ENCODE measurements at regions not wholly inside any gene's neighbourhood (a gene's known extent, or its start where the extent isn't known, plus 50 kb on each side); places are given as distances from the start of the nearest gene placed in this dataset.

DNA sequence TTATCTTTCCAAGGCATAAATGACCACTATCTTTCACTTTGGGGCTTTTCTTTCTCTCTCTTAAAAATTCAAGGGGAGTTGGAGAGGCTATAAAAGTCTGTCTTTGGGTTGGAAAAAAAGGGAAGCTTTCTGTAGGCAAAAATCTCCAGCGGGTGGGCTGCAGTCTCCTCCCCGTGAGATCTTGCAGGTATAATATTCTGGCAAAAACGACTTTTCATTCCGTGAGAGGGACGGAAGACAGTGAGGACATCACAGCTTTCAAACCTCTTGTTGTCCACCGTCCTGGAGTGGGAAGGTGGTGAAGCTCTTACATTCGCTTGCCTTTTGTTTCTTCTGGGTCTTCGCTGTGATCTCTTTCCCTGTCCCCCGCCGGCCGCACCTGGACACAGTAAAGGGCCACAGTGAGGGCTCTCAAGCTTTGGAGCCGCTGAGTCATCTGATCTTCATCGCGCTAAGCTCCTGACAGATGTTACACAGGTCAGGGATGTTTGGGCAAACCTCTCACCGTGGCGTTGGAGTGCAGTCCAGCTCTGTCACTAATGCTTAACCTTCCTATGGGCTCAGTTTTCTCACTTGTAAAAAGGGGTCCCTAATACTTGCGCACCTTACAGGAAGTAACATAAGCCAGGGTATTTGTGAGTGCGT is 61.9 kb upstream of the MEGF10 start:
- Mint-ChIP-seq H3K36me3 (no peaks in the 10 kb centered on the region), H3K4me3 (peak overlapping the region; percentile 71), H3K27me3 (ENCODE audit: low read depth) (peaks cover 36% of the 10 kb centered on the region), H3K27ac (no peak overlapping the region), H3K4me1 (peaks cover 14% of the 10 kb centered on the region), H3K9me3 (0 out of 2 replicates have a peak, but pooled peaks cover 3% of the 10 kb centered on the region)
- POLR2A ChIA-PET, result interaction anchor here (0.8 kb wide), 1 partner anchor 29 kb away, joined by 3 read pairs; no protein-coding TSS in a partner anchor
- TF ChIP-seq JUN (CRISPR knock-in tag; IDR thresholded peaks at IDR 0.05) (no peak), NFYB (CRISPR knock-in tag; conservative IDR thresholded peaks at IDR 0.05; ENCODE audit: low read depth) (no peak), TEAD1 (CRISPR knock-in tag; IDR thresholded peaks at IDR 0.05) (no peak), ZNF219 (CRISPR knock-in tag; IDR thresholded peaks at IDR 0.05; ENCODE audit: borderline replicate concordance) (no peak), ATF3 (CRISPR knock-in tag; conservative IDR thresholded peaks at IDR 0.05) (no peak), SP1 (CRISPR knock-in tag; conservative IDR thresholded peaks at IDR 0.05) (no peak), IRF2 (CRISPR knock-in tag; IDR thresholded peaks at IDR 0.05; ENCODE audit: borderline replicate concordance, low read depth) (no peak), TCF7 (CRISPR knock-in tag; IDR thresholded peaks at IDR 0.05; ENCODE audit: low read depth) (no peak), CREB1 (CRISPR knock-in tag; IDR thresholded peaks at IDR 0.05) (no peak), ZNF263 (CRISPR knock-in tag; IDR thresholded peaks at IDR 0.05; ENCODE audit: low read depth) (no peak), ZBTB21 (CRISPR knock-in tag; IDR thresholded peaks at IDR 0.05; ENCODE audit: borderline replicate concordance) (no peak), EMX1 (CRISPR knock-in tag; IDR thresholded peaks at IDR 0.05) (no peak), ATF1 (CRISPR knock-in tag; IDR thresholded peaks at IDR 0.05) (no peak)
- TF ChIP-seq, protein P1, sequence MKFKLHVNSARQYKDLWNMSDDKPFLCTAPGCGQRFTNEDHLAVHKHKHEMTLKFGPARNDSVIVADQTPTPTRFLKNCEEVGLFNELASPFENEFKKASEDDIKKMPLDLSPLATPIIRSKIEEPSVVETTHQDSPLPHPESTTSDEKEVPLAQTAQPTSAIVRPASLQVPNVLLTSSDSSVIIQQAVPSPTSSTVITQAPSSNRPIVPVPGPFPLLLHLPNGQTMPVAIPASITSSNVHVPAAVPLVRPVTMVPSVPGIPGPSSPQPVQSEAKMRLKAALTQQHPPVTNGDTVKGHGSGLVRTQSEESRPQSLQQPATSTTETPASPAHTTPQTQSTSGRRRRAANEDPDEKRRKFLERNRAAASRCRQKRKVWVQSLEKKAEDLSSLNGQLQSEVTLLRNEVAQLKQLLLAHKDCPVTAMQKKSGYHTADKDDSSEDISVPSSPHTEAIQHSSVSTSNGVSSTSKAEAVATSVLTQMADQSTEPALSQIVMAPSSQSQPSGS (CRISPR knock-in tag; IDR thresholded peaks at IDR 0.05; ENCODE audit: borderline replicate concordance, low read depth), result no peak
- TF ChIP-seq, protein P2, sequence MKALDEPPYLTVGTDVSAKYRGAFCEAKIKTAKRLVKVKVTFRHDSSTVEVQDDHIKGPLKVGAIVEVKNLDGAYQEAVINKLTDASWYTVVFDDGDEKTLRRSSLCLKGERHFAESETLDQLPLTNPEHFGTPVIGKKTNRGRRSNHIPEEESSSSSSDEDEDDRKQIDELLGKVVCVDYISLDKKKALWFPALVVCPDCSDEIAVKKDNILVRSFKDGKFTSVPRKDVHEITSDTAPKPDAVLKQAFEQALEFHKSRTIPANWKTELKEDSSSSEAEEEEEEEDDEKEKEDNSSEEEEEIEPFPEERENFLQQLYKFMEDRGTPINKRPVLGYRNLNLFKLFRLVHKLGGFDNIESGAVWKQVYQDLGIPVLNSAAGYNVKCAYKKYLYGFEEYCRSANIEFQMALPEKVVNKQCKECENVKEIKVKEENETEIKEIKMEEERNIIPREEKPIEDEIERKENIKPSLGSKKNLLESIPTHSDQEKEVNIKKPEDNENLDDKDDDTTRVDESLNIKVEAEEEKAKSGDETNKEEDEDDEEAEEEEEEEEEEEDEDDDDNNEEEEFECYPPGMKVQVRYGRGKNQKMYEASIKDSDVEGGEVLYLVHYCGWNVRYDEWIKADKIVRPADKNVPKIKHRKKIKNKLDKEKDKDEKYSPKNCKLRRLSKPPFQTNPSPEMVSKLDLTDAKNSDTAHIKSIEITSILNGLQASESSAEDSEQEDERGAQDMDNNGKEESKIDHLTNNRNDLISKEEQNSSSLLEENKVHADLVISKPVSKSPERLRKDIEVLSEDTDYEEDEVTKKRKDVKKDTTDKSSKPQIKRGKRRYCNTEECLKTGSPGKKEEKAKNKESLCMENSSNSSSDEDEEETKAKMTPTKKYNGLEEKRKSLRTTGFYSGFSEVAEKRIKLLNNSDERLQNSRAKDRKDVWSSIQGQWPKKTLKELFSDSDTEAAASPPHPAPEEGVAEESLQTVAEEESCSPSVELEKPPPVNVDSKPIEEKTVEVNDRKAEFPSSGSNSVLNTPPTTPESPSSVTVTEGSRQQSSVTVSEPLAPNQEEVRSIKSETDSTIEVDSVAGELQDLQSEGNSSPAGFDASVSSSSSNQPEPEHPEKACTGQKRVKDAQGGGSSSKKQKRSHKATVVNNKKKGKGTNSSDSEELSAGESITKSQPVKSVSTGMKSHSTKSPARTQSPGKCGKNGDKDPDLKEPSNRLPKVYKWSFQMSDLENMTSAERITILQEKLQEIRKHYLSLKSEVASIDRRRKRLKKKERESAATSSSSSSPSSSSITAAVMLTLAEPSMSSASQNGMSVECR (CRISPR knock-in tag; IDR thresholded peaks at IDR 0.05; ENCODE audit: borderline replicate concordance), result no peak
- TF ChIP-seq, protein P3, sequence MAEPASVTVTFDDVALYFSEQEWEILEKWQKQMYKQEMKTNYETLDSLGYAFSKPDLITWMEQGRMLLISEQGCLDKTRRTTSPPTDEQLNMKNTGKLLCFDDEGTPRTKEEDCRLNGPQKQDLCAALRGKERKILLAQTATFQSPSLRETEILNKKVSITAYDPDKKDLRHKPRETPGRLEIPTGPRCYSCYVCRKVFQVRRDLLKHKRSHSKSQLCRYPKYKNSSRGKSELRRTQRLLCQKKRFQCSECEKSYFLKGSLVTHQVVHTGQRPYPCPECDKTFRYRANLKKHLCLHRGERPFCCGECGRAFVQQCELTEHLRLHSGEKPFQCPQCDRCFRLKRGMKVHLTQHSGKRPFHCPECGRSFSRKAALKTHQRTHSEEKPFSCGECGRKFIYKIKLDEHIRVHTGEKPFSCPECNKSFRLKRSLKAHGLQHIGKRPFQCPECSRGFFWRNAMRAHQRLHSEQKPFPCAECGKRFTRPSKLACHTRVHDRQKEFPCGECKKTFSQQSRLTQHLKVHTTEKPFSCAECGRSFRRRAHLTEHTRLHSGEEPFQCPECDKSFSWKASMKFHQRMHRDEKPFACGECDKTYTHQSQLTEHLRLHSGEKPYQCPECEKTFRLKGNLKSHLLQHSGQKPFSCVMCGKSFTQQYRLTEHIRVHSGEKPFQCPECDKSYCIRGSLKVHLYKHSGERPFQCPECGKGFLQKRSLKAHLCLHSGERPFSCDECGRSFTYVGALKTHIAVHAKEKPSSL (CRISPR knock-in tag; conservative IDR thresholded peaks at IDR 0.05), result no peak
- TF ChIP-seq, protein P4, sequence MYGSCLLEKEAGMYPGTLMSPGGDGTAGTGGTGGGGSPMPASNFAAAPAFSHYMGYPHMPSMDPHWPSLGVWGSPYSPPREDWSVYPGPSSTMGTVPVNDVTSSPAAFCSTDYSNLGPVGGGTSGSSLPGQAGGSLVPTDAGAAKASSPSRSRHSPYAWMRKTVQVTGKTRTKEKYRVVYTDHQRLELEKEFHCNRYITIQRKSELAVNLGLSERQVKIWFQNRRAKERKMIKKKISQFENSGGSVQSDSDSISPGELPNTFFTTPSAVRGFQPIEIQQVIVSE (CRISPR knock-in tag; IDR thresholded peaks at IDR 0.05; ENCODE audit: borderline replicate concordance), result no peak
- CTCF ChIA-PET, result interaction anchor here (1.0 to 1.6 kb wide), 4 partner anchors 12 to 264 kb away, joined by 3 to 7 read pairs (median 4); no protein-coding TSS in a partner anchor
- DNase-seq (ENCODE audit: low spot score), result peak; percentile 31
- ATAC-seq, result peak; percentile 52

Data from WTC11 (cell line).